ENCODE measurements at regions not wholly inside any gene's neighbourhood (a gene's known extent, or its start where the extent isn't known, plus 50 kb on each side); places are given as distances from the start of the nearest gene placed in this dataset.

DNA sequence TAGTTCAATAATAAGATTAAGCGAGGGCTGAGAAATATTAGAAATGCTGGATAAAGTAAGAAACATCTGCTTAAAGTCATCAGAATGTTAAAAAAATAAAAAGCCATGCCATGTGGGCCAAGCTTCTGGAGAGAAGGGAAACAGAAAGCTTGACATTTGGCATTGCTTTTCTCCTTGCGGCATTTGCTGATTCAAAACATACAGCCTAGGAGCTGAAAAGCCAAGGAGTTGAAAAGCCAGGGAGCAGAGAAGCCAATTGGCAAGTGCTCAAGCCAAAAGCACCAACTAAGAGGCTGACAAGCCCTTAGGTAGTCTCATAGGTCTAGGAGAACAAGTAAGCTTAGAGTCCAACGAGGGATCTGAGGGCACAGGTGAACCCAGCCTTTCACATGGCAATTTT lies 754.3 kb downstream of the TLE4 start:
- TF ChIP-seq POLR2AphosphoS5 (IDR thresholded peaks at IDR 0.05; ENCODE audit: low read depth, low read length) (no peak), TAF1 (IDR thresholded peaks at IDR 0.05; ENCODE audit: borderline replicate concordance, insufficient read depth, low read length) (no peak), SIN3A (IDR thresholded peaks at IDR 0.05; ENCODE audit: borderline replicate concordance, insufficient read depth, low read length) (no peak)
- TF ChIP-seq, protein P1, sequence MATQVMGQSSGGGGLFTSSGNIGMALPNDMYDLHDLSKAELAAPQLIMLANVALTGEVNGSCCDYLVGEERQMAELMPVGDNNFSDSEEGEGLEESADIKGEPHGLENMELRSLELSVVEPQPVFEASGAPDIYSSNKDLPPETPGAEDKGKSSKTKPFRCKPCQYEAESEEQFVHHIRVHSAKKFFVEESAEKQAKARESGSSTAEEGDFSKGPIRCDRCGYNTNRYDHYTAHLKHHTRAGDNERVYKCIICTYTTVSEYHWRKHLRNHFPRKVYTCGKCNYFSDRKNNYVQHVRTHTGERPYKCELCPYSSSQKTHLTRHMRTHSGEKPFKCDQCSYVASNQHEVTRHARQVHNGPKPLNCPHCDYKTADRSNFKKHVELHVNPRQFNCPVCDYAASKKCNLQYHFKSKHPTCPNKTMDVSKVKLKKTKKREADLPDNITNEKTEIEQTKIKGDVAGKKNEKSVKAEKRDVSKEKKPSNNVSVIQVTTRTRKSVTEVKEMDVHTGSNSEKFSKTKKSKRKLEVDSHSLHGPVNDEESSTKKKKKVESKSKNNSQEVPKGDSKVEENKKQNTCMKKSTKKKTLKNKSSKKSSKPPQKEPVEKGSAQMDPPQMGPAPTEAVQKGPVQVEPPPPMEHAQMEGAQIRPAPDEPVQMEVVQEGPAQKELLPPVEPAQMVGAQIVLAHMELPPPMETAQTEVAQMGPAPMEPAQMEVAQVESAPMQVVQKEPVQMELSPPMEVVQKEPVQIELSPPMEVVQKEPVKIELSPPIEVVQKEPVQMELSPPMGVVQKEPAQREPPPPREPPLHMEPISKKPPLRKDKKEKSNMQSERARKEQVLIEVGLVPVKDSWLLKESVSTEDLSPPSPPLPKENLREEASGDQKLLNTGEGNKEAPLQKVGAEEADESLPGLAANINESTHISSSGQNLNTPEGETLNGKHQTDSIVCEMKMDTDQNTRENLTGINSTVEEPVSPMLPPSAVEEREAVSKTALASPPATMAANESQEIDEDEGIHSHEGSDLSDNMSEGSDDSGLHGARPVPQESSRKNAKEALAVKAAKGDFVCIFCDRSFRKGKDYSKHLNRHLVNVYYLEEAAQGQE (IDR thresholded peaks at IDR 0.05; ENCODE audit: insufficient read depth in 1 of 2, low read depth in 2 of 2, low read length in 2 of 2), result no peak
